IMR-90 (cell line): ENCODE measurements at regions not wholly inside any gene's neighbourhood (a gene's known extent, or its start where the extent isn't known, plus 50 kb on each side); places are given as distances from the start of the nearest gene placed in this dataset.

Experiments
- ATAC-seq: fragments of 200-7000 bp; cut with Tn5 transposase; 2 replicates; pipeline ENCODE4 v1.9.1; 2020; ENCODE audit warnings: low read depth, mild to moderate bottlenecking, moderate library complexity
- BruUV-seq: library from RNA; stranded (reverse); fragments of 400-500 nt; replicated peaks from 2 replicates; lab custom pipeline; 2021; lab: Mats Ljungman, UMichigan
- CTCF ChIA-PET: fragments of 300-600 bp; formaldehyde crosslinking; extraction: SDS; loops from one replicate; lab custom pipeline; 2021; ENCODE audit warnings: antibody characterized with exemption; lab: Yijun Ruan, JAX
- POLR2A ChIA-PET: fragments of 300-600 bp; sonication (Branson Sonifier 250); formaldehyde crosslinking; loops from one replicate; lab custom pipeline; 2022; ENCODE audit warnings: antibody characterized with exemption; ENCODE audit not compliant: unreplicated experiment; lab: Charles Lee
- DNase-seq: peaks from one replicate; pipeline ENCODE4 v3.0.0; 2013
- H2AFZ ChIP-seq: replicated peaks from 2 replicates; pipeline ENCODE3; 2013; ENCODE audit warnings: low read length, mild to moderate bottlenecking; ENCODE audit not compliant: poor library complexity
- H2AK5ac ChIP-seq: 2 replicates; pipeline ENCODE4 v1.6.1; 2013; ENCODE audit warnings: low read depth, low read length, inconsistent platforms
- H2AK9ac ChIP-seq: replicated peaks from 2 replicates; pipeline ENCODE3; 2013; ENCODE audit warnings: mild to moderate bottlenecking, low read depth, low read length, moderate library complexity; ENCODE audit not compliant: poor library complexity
- H2BK120ac ChIP-seq: 2 replicates; pipeline ENCODE4 v1.6.1; 2013; ENCODE audit warnings: low read depth, low read length, inconsistent platforms
- H2BK15ac ChIP-seq: 3 replicates; pipeline ENCODE4 v1.6.1; 2013; ENCODE audit warnings: low read depth, low read length, inconsistent platforms
- H2BK20ac ChIP-seq: 2 replicates; pipeline ENCODE4 v1.6.1; 2013; ENCODE audit warnings: low read depth, mild to moderate bottlenecking, inconsistent platforms, low read length, moderate library complexity
- H2BK5ac ChIP-seq: 2 replicates; pipeline ENCODE4 v1.6.1; 2013; ENCODE audit warnings: mild to moderate bottlenecking, low read depth, low read length, inconsistent platforms; ENCODE audit not compliant: poor library complexity, severe bottlenecking
- H3K14ac ChIP-seq: replicated peaks from 2 replicates; pipeline ENCODE4 v1.6.1; 2013; ENCODE audit warnings: low read depth, low read length, inconsistent platforms
- H3K18ac ChIP-seq: 2 replicates; pipeline ENCODE4 v1.6.1; 2013; ENCODE audit warnings: low read depth, low read length, control low read depth
- H3K23ac ChIP-seq: 2 replicates; pipeline ENCODE4 v1.6.1; 2013; ENCODE audit warnings: low read depth, low read length, inconsistent platforms
- H3K27ac ChIP-seq: 2 replicates; pipeline ENCODE4 v1.5.1; 2013; ENCODE audit warnings: mild to moderate bottlenecking, control low read depth, low read length; ENCODE audit not compliant: insufficient read depth
- H3K27me3 ChIP-seq: 2 replicates; pipeline ENCODE4 v1.6.1; 2013; ENCODE audit warnings: low read length; ENCODE audit not compliant: control insufficient read depth, insufficient read depth
- H3K36me3 ChIP-seq: 2 replicates; pipeline ENCODE4 v1.6.1; 2013; ENCODE audit warnings: low read length, mixed read lengths; ENCODE audit not compliant: control insufficient read depth, insufficient read depth
- H3K4ac ChIP-seq: 2 replicates; pipeline ENCODE4 v1.6.1; 2013; ENCODE audit warnings: low read depth, low read length, inconsistent platforms
- H3K4me1 ChIP-seq: 2 replicates; pipeline ENCODE4 v1.6.1; 2013; ENCODE audit warnings: low read length, mixed read lengths; ENCODE audit not compliant: control insufficient read depth, insufficient read depth
- H3K4me2 ChIP-seq: 2 replicates; pipeline ENCODE4 v1.6.1; 2013; ENCODE audit warnings: low read depth, mild to moderate bottlenecking, control low read depth, low read length, moderate library complexity
- H3K4me3 ChIP-seq: 2 replicates; pipeline ENCODE4 v1.5.1; 2013; ENCODE audit warnings: low read depth, mild to moderate bottlenecking, control low read depth, low read length, moderate library complexity; ENCODE audit not compliant: insufficient read depth
- H3K56ac ChIP-seq: 2 replicates; pipeline ENCODE4 v1.6.1; 2013; ENCODE audit warnings: low read length, inconsistent platforms; ENCODE audit not compliant: insufficient read depth; ENCODE audit errors: extremely low read depth
- H3K79me1 ChIP-seq, 2 experiments: 2 replicates each; pipeline ENCODE4 v1.6.1; 2013; ENCODE audit warnings: low read length in 2 of 2, inconsistent platforms in 1 of 2, low read depth in 1 of 2
- H3K9ac ChIP-seq: 2 replicates; pipeline ENCODE4 v1.6.1; 2013; ENCODE audit warnings: low read depth, low read length, control low read depth
- H3K9me1 ChIP-seq: 2 replicates; pipeline ENCODE4 v1.6.1; 2013; ENCODE audit warnings: low read length, inconsistent platforms; ENCODE audit not compliant: insufficient read depth
- H3K9me3 ChIP-seq: 2 replicates; pipeline ENCODE4 v1.6.1; 2013; ENCODE audit warnings: low read length; ENCODE audit not compliant: control insufficient read depth, insufficient read depth
- H4K20me1 ChIP-seq: 2 replicates; pipeline ENCODE4 v1.6.1; 2013; ENCODE audit warnings: low read length, inconsistent platforms; ENCODE audit not compliant: insufficient read depth
- H4K5ac ChIP-seq: 2 replicates; pipeline ENCODE4 v1.6.1; 2013; ENCODE audit warnings: mild to moderate bottlenecking, low read depth, low read length, control low read depth
- H4K8ac ChIP-seq, 2 experiments: 2 replicates each; pipeline ENCODE4 v1.6.1; 2013; ENCODE audit warnings: low read depth in 2 of 2, low read length in 2 of 2, control low read depth in 1 of 2, inconsistent platforms in 1 of 2
- H4K91ac ChIP-seq: 2 replicates; pipeline ENCODE4 v1.6.1; 2013; ENCODE audit warnings: low read depth, low read length, inconsistent platforms; ENCODE audit not compliant: insufficient read depth
- BHLHE40 ChIP-seq: fragments of 150-350 bp; IDR thresholded peaks from 2 replicates; pipeline ENCODE4 v1.6.1; 2016; ENCODE audit warnings: mild to moderate bottlenecking, low read depth, low read length
- CEBPB ChIP-seq: IDR thresholded peaks from 2 replicates; pipeline ENCODE4 v1.6.1; 2012; ENCODE audit warnings: low read depth, low read length, improper control_type of control experiment
- CHD1 ChIP-seq: IDR thresholded peaks from 2 replicates; pipeline ENCODE4 v1.6.1; 2012; ENCODE audit warnings: low read depth, low read length, improper control_type of control experiment
- CTCF ChIP-seq: conservative IDR thresholded peaks from 2 replicates; pipeline ENCODE4 v1.5.1; 2012; ENCODE audit warnings: mild to moderate bottlenecking, low read depth, low read length, improper control_type of control experiment
- FOS ChIP-seq: fragments of 150-350 bp; IDR thresholded peaks from 2 replicates; pipeline ENCODE4 v1.6.1; 2016; ENCODE audit warnings: low read depth, low read length
- MAFK ChIP-seq: IDR thresholded peaks from 2 replicates; pipeline ENCODE4 v1.6.1; 2012; ENCODE audit warnings: low read depth, low read length, improper control_type of control experiment
- MAZ ChIP-seq: IDR thresholded peaks from 2 replicates; pipeline ENCODE4 v1.6.1; 2012; ENCODE audit warnings: low read depth, mild to moderate bottlenecking, low read length, improper control_type of control experiment, moderate library complexity, borderline replicate concordance
- MXI1 ChIP-seq: IDR thresholded peaks from 2 replicates; pipeline ENCODE4 v1.6.1; 2012; ENCODE audit warnings: low read depth, mild to moderate bottlenecking, low read length, moderate library complexity, borderline replicate concordance
- NFE2L2 ChIP-seq: fragments of 150-350 bp; IDR thresholded peaks from 2 replicates; pipeline ENCODE4 v1.6.1; 2016; ENCODE audit warnings: low read depth, mild to moderate bottlenecking, low read length
- POLR2A ChIP-seq: IDR thresholded peaks from 2 replicates; pipeline ENCODE4 v1.6.1; 2012; ENCODE audit warnings: mild to moderate bottlenecking, low read depth, low read length
- RAD21 ChIP-seq: IDR thresholded peaks from 2 replicates; pipeline ENCODE4 v1.6.1; 2012; ENCODE audit warnings: low read length, improper control_type of control experiment
- RCOR1 ChIP-seq: IDR thresholded peaks from 2 replicates; pipeline ENCODE4 v1.6.1; 2012; ENCODE audit warnings: mild to moderate bottlenecking, low read length, improper control_type of control experiment; ENCODE audit not compliant: insufficient replicate concordance
- RFX5 ChIP-seq: IDR thresholded peaks from 2 replicates; pipeline ENCODE4 v1.8.0; 2012; ENCODE audit warnings: low read depth, mild to moderate bottlenecking, low read length, moderate library complexity
- SMC3 ChIP-seq: fragments of 150-350 bp; IDR thresholded peaks from 2 replicates; pipeline ENCODE4 v1.6.1; 2016; ENCODE audit warnings: low read depth, mild to moderate bottlenecking, antibody characterized with exemption, low read length, moderate library complexity
- USF2 ChIP-seq: fragments of 150-350 bp; IDR thresholded peaks from 2 replicates; pipeline ENCODE4 v1.6.1; 2017; ENCODE audit warnings: mild to moderate bottlenecking, antibody characterized with exemption, low read length, low read depth
- WGBS, 2 experiments: methylation state at CpG; one replicate each; pipeline versions ENCODE4 v1.1.5 to v1.1.7; 2013; ENCODE audit warnings: missing lambda C conversion rate in 2 of 2; ENCODE audit not compliant: insufficient read length in 1 of 2; ENCODE audit errors: extremely low coverage in 2 of 2; 5-methylcytosine and 5-hydroxymethylcytosine counted together
- dilution Hi-C: fragments of 300-500 bp; cut with HindIII; formaldehyde crosslinking; loops from one replicate; pipeline ENCODE4 v1.14.3; 2018; ENCODE audit warnings: low sequenced_read_pairs; ENCODE audit not compliant: unreplicated experiment
- in situ Hi-C: fragments of 300-500 bp; cut with MboI; formaldehyde crosslinking; loops from 3 replicates; pipeline ENCODE4 v1.14.3; 2019; ENCODE audit warnings: low sequenced_read_pairs, inconsistent platforms, mixed read lengths
- intact Hi-C: fragments of 100-400 bp; cut with micrococcal nuclease; formaldehyde crosslinking; loops from 2 replicates; pipeline ENCODE4 v1.10.0; 2022
- TF ChIP-seq, protein P1 (sequence below): fragments of 150-350 bp; IDR thresholded peaks from 2 replicates; pipeline ENCODE4 v1.6.1; 2016; ENCODE audit warnings: low read depth, mild to moderate bottlenecking, low read length, moderate library complexity, borderline replicate concordance

DNA sequence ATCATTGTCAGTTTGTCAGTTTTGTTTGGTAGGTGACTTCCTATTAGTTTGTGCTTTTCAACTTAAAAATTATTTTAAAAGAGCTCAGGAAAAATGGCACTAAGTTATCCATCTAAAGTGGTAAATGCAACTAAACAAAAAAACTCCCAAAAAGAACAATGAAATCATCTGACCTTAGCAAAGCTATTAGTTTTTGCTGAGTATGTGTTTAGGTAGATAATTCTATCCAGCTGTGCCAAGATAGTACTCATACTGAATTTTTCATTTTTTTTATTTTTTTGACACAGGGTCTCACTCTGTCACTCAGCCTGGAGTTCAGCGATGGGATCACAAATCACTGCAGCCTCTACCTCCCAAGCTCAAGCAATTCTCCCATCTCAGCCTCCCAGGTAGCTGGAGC is 645.3 kb downstream of the TBC1D4 start:
- Histone ChIP-seq H2BK5ac (no peak overlapping the region), H3K36me3 (no peaks in the 10 kb centered on the region), H4K91ac (no peak overlapping the region), H3K4ac (no peak overlapping the region), H3K4me1 (no peaks in the 10 kb centered on the region), H3K9ac (no peak overlapping the region), H3K18ac (no peak overlapping the region), H3K79me1 (no peaks in the 10 kb centered on the region), H3K9me1 (no peaks in the 10 kb centered on the region), H2BK15ac (no peak overlapping the region), H3K14ac (no peak overlapping the region), H4K20me1 (no peaks in the 10 kb centered on the region), H3K23ac (no peak overlapping the region), H3K4me2 (no peak overlapping the region), H2AFZ (no peak overlapping the region), H2BK120ac (no peak overlapping the region), H3K4me3 (no peak overlapping the region), H3K27ac (no peak overlapping the region), H3K27me3 (no peaks in the 10 kb centered on the region), H4K8ac (no peak overlapping the region), H4K5ac (no peak overlapping the region), H2AK9ac (no peak overlapping the region), H2AK5ac (no peak overlapping the region), H3K56ac (no peak overlapping the region), H2BK20ac (no peak overlapping the region), H3K9me3 (no peaks in the 10 kb centered on the region)
- ChIA-PET CTCF (no interaction called here), POLR2A (no interaction called here)
- 100% methylated on average over 1 of the region's 1 CpG; no CpG with 5 or more reads in 1 of the 2 experiments for WGBS, 2 experiments
- no TSS peak for BruUV-seq
- dilution Hi-C loops = no loop called here
- DNase-seq = no peak
- in situ Hi-C loops = no loop called here
- TF ChIP-seq SMC3 = no peak
- TF ChIP-seq FOS = no peak
- no peak for TF ChIP-seq RAD21
- no peak for TF ChIP-seq CHD1
- TF ChIP-seq RFX5 = no peak
- TF ChIP-seq USF2 = no peak
- no peak for TF ChIP-seq CTCF
- TF ChIP-seq MAZ = no peak
- TF ChIP-seq BHLHE40 = no peak
- TF ChIP-seq CEBPB = no peak
- TF ChIP-seq MAFK = no peak
- no peak for TF ChIP-seq RCOR1
- TF ChIP-seq POLR2A = no peak
- TF ChIP-seq, protein P1, sequence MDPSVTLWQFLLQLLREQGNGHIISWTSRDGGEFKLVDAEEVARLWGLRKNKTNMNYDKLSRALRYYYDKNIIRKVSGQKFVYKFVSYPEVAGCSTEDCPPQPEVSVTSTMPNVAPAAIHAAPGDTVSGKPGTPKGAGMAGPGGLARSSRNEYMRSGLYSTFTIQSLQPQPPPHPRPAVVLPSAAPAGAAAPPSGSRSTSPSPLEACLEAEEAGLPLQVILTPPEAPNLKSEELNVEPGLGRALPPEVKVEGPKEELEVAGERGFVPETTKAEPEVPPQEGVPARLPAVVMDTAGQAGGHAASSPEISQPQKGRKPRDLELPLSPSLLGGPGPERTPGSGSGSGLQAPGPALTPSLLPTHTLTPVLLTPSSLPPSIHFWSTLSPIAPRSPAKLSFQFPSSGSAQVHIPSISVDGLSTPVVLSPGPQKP = no peak
- no peak for TF ChIP-seq NFE2L2
- no peak for TF ChIP-seq MXI1
- intact Hi-C loops = no loop called here
- ATAC-seq = no peak
